ENCODE measurements at regions not wholly inside any gene's neighbourhood (a gene's known extent, or its start where the extent isn't known, plus 50 kb on each side); places are given as distances from the start of the nearest gene placed in this dataset.
"Not testable (repeated sequence)": the region's sequence is repeated elsewhere in the genome, so short reads cannot be mapped to it uniquely, and the experiment has no call there.

DNA sequence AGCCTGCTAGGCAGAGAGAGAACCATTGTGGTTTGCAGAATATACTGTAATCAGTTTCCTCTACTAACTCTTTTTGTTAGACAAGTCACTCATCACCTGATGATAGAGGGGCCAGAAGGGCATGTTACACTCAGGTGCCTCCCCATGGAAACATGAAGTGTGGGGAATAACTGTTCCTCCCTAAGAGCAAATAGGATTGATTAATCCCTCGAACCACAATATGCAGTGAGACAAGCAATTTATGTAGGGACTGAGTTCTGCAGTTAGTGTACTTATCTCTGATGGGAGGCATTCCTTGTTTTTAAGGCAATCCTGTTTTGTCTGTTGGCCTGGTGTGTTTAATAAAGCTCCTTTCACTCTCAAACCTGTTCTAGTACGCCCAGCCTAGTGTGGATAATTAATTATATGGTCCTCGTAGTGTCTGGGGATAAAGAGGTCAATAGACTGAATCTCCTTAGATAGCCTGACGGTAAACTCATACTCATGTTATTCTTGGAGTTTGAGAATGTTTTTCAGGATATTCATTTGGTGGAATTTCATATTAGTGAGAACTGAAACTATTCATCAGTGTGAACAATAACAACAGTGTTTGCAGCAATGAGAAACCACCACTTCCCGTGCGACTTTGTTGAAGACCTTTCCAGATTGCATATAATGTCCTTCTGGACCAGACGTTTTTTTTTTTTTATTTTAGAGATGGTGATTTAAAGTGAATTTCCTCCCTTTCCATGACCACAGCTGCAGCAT is 344.8 kb upstream of the FZD8 start:
- no peaks in the 10 kb centered on the region for H3K9me3 ChIP-seq (ENCODE audit: control insufficient read depth in 5 of 5, low read length in 5 of 5)
- H3K36me3 ChIP-seq (ENCODE audit: control insufficient read depth in 5 of 5, insufficient read depth in 5 of 5, low read length in 5 of 5) = no peaks in the 10 kb centered on the region
- H3K4me3 ChIP-seq (ENCODE audit: low read depth in 1 of 5, low read length in 5 of 5) = no peak overlapping the region
- no peaks in the 10 kb centered on the region for H3K27me3 ChIP-seq (ENCODE audit: control insufficient read depth in 5 of 5, insufficient read depth in 4 of 5, low read length in 5 of 5)
- peaks cover 0 to 10% (median 0%) of the 10 kb centered on the region in 5 donors for H3K4me1 ChIP-seq (ENCODE audit: control insufficient read depth in 5 of 5, insufficient read depth in 5 of 5, low read length in 5 of 5)
- H3K9ac ChIP-seq (ENCODE audit: low read length in 5 of 5) = no peak overlapping the region
- no peak overlapping the region for H3K27ac ChIP-seq (ENCODE audit: low read depth, low read length)

DNA sequence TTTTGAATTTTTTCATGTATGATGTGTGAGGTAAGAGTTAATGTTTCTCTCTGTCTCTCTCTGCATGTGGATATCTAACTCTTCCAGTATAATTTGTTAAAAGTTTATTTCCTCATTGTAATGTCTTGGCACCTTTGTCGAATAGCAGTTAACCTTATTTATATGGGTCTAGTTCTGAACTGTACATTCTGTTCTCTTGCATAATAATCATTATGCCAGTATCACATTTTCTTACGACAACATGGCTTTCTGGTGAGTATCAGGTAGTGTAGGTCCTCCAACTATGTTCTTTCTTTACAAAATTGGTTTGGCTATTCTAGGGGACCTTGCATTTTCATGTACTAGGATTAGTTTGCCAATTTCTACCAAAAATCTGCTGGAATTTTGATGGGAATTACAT is 337.0 kb upstream of the FZD8 start:
- Histone ChIP-seq H3K27ac (ENCODE audit: low read depth, low read length) (no peak overlapping the region), H3K9ac (ENCODE audit: low read length in 5 of 5) (no peak overlapping the region), H3K36me3 (ENCODE audit: control insufficient read depth in 5 of 5, insufficient read depth in 5 of 5, low read length in 5 of 5) (no peaks in the 10 kb centered on the region), H3K4me3 (ENCODE audit: low read depth in 1 of 5, low read length in 5 of 5) (no peak overlapping the region), H3K27me3 (ENCODE audit: control insufficient read depth in 5 of 5, insufficient read depth in 4 of 5, low read length in 5 of 5) (no peaks in the 10 kb centered on the region), H3K9me3 (ENCODE audit: control insufficient read depth in 5 of 5, low read length in 5 of 5) (no peaks in the 10 kb centered on the region), H3K4me1 (ENCODE audit: control insufficient read depth in 5 of 5, insufficient read depth in 5 of 5, low read length in 5 of 5) (no peaks in the 10 kb centered on the region)

DNA sequence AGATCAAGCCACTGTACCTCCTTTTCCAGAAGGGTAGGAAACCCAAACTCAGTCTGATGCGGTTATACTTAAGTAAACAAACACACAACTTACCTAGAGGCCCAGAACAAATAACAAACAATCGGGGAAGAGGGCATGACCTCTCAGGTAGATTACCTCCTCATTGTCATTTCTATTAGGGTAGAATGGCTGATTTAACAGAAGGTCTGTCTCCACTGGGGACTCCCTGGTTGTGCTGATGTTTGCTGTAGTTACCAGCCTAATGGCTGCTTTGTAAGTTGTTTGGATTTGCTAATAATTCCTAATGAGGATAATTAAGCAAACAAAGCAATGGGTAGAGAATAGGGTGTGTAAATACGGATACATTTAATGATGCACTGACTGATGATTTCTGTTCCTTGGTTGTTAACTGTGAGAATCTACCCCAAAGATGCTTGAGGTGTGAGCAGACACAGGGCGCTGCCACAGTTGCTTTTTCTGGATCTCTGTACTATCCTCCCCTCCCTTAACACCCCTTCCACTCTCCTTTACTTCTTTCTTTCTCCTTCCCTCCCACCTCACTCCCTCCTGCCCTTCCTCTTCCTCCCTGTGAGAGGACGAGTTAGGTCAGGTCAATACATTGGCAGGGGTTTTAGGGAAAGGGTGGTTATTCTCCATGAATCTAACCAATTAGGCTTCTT is 332.0 kb upstream of the FZD8 start:
- not testable (repeated sequence) for H3K9me3 ChIP-seq (ENCODE audit: control insufficient read depth in 5 of 5, low read length in 5 of 5); H3K36me3 ChIP-seq (ENCODE audit: control insufficient read depth in 5 of 5, insufficient read depth in 5 of 5, low read length in 5 of 5); H3K27me3 ChIP-seq (ENCODE audit: control insufficient read depth in 5 of 5, insufficient read depth in 4 of 5, low read length in 5 of 5); H3K9ac ChIP-seq (ENCODE audit: low read length in 5 of 5); H3K4me1 ChIP-seq (ENCODE audit: control insufficient read depth in 5 of 5, insufficient read depth in 5 of 5, low read length in 5 of 5); H3K4me3 ChIP-seq (ENCODE audit: low read depth in 1 of 5, low read length in 5 of 5); H3K27ac ChIP-seq (ENCODE audit: low read depth, low read length)

DNA sequence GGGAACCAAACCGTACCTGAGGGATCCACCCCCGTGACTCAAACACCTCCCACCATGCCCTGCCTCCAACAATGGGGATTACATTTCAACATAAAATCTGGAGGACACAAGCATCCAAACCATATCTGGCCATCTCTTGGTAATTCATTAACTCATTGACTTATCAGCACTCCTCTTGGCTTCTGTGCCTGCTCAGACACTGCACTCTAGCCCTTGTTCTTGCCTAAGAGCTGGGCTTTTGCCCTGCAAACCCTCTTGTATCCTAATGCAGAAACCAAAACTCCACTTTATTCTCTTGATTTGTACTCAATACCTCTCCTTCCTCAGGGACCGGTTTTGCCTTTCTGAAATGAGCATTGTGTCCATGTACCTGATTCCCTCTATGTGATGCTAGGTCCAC is 330.2 kb upstream of the FZD8 start:
- no peaks in the 10 kb centered on the region for H3K27me3 ChIP-seq (ENCODE audit: control insufficient read depth in 5 of 5, insufficient read depth in 4 of 5, low read length in 5 of 5)
- H3K4me3 ChIP-seq (ENCODE audit: low read depth in 1 of 5, low read length in 5 of 5) = no peak overlapping the region
- no peaks in the 10 kb centered on the region for H3K36me3 ChIP-seq (ENCODE audit: control insufficient read depth in 5 of 5, insufficient read depth in 5 of 5, low read length in 5 of 5)
- no peak overlapping the region for H3K9ac ChIP-seq (ENCODE audit: low read length in 5 of 5)
- no peaks in the 10 kb centered on the region for H3K4me1 ChIP-seq (ENCODE audit: control insufficient read depth in 5 of 5, insufficient read depth in 5 of 5, low read length in 5 of 5)
- peaks cover 0 to 3% (median 0%) of the 10 kb centered on the region in 5 donors for H3K9me3 ChIP-seq (ENCODE audit: control insufficient read depth in 5 of 5, low read length in 5 of 5)
- no peak overlapping the region for H3K27ac ChIP-seq (ENCODE audit: low read depth, low read length)

DNA sequence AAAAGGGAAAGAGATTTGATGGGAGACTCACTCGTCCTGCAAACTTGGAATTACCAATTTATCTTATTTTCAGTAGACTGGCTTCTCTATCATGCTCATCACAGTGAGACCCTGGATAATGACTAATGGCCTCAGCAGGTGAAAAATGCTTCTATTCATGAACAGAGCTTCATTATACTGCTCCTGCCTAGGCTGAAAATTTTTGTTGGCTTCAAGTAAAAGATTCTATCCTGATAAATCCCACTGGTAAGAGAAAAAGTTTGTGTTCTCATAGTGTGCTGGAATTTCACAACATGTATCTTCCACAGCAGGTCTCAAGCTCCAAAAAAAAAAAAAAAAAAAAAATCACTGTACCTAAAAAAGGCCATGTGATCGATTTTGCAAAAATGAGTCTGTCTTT is 329.3 kb upstream of the FZD8 start:
- H3K9me3 ChIP-seq (ENCODE audit: control insufficient read depth in 5 of 5, low read length in 5 of 5) = peaks cover 0 to 3% (median 0%) of the 10 kb centered on the region in 5 donors
- H3K4me1 ChIP-seq (ENCODE audit: control insufficient read depth in 5 of 5, insufficient read depth in 5 of 5, low read length in 5 of 5) = no peaks in the 10 kb centered on the region
- no peaks in the 10 kb centered on the region for H3K27me3 ChIP-seq (ENCODE audit: control insufficient read depth in 5 of 5, insufficient read depth in 4 of 5, low read length in 5 of 5)
- H3K36me3 ChIP-seq (ENCODE audit: control insufficient read depth in 5 of 5, insufficient read depth in 5 of 5, low read length in 5 of 5) = no peaks in the 10 kb centered on the region
- no peak overlapping the region for H3K9ac ChIP-seq (ENCODE audit: low read length in 5 of 5)
- H3K4me3 ChIP-seq (ENCODE audit: low read depth in 1 of 5, low read length in 5 of 5) = no peak overlapping the region
- H3K27ac ChIP-seq (ENCODE audit: low read depth, low read length) = no peak overlapping the region

DNA sequence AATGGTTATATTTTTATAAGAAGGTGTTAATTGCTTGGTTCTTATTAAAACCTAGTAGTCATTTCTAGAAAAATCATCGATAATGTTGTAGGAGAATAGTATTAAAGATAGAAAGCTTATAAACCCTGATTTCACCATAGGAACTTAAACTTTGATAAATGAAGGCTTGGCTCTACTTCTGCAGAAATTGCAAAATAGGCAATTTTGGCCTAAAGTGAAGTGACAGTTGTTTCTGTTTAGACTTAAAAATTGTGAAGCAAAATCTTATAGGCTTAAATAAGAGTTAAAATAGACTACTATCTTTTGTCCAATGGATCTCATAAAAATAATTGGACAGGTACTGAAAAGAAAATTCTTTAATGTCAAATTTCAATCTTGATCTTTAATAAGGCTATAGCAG is 321.6 kb upstream of the FZD8 start:
- Histone ChIP-seq H3K4me1 (ENCODE audit: control insufficient read depth in 5 of 5, insufficient read depth in 5 of 5, low read length in 5 of 5) (peaks cover 3 to 12% (median 8%) of the 10 kb centered on the region in 5 donors), H3K9me3 (ENCODE audit: control insufficient read depth in 5 of 5, low read length in 5 of 5) (no peaks in the 10 kb centered on the region)

DNA sequence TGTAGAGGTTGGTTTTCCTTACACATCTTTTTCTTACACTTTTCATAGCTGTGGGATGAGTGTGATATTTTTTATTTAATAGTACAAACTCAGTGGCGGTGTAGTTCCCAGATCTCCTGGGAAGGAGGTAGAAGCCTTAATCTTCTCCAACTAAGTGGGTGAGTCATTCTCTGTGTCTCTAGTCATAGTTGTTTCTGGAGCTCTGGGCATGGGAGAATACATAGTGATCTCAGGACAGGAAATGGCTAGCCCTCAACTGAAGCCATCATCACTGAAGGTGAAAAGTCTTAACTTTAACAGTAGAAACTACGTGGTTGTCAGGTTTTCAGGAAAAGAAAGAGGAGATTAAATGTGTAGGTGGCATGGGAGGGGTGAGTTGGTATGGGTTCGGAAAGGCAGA is 319.4 kb upstream of the FZD8 start:
- Histone ChIP-seq H3K36me3 (ENCODE audit: control insufficient read depth in 5 of 5, insufficient read depth in 5 of 5, low read length in 5 of 5) (no peaks in the 10 kb centered on the region), H3K27ac (ENCODE audit: low read depth, low read length) (no peak overlapping the region), H3K27me3 (ENCODE audit: control insufficient read depth in 5 of 5, insufficient read depth in 4 of 5, low read length in 5 of 5) (no peaks in the 10 kb centered on the region), H3K4me1 (ENCODE audit: control insufficient read depth in 5 of 5, insufficient read depth in 5 of 5, low read length in 5 of 5) (peaks cover 3 to 19% (median 10%) of the 10 kb centered on the region in 5 donors), H3K4me3 (ENCODE audit: low read depth in 1 of 5, low read length in 5 of 5) (no peak overlapping the region), H3K9me3 (ENCODE audit: control insufficient read depth in 5 of 5, low read length in 5 of 5) (no peaks in the 10 kb centered on the region), H3K9ac (ENCODE audit: low read length in 5 of 5) (no peak overlapping the region)

More for the DNA sequence above, 321.6 kb upstream of the FZD8 start:
- Histone ChIP-seq H3K9ac (ENCODE audit: low read length in 5 of 5) (no peak overlapping the region), H3K4me3 (ENCODE audit: low read depth in 1 of 5, low read length in 5 of 5) (no peak overlapping the region), H3K27me3 (ENCODE audit: control insufficient read depth in 5 of 5, insufficient read depth in 4 of 5, low read length in 5 of 5) (no peaks in the 10 kb centered on the region), H3K27ac (ENCODE audit: low read depth, low read length) (no peak overlapping the region), H3K36me3 (ENCODE audit: control insufficient read depth in 5 of 5, insufficient read depth in 5 of 5, low read length in 5 of 5) (no peaks in the 10 kb centered on the region)

DNA sequence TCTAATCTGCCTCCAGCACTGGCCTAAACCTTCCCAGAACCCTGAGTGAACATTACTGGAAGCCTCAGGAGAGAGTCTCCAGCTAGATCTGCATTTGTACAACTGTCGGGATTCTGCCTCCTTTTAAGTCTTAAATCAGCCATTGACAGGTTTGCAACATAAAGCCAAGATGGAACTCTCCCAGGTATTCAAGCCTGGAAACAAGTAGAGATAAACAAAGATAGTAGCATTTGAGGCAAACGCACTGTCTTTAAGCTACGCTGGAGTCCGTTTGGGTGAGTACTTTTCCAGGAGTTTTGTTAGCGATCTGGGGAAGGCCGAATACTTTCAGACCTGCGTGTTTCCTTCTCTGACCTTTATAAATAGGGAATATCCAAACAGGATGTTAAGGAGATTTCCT is 317.2 kb upstream of the FZD8 start:
- no peaks in the 10 kb centered on the region for H3K36me3 ChIP-seq (ENCODE audit: control insufficient read depth in 5 of 5, insufficient read depth in 5 of 5, low read length in 5 of 5)
- H3K9ac ChIP-seq (ENCODE audit: low read length in 5 of 5) = no peak overlapping the region
- no peaks in the 10 kb centered on the region for H3K9me3 ChIP-seq (ENCODE audit: control insufficient read depth in 5 of 5, low read length in 5 of 5)
- H3K4me1 ChIP-seq (ENCODE audit: control insufficient read depth in 5 of 5, insufficient read depth in 5 of 5, low read length in 5 of 5) = peaks cover 3 to 19% (median 10%) of the 10 kb centered on the region in 5 donors
- H3K27me3 ChIP-seq (ENCODE audit: control insufficient read depth in 5 of 5, insufficient read depth in 4 of 5, low read length in 5 of 5) = no peaks in the 10 kb centered on the region
- H3K4me3 ChIP-seq (ENCODE audit: low read depth in 1 of 5, low read length in 5 of 5) = no peak overlapping the region
- no peak overlapping the region for H3K27ac ChIP-seq (ENCODE audit: low read depth, low read length)

DNA sequence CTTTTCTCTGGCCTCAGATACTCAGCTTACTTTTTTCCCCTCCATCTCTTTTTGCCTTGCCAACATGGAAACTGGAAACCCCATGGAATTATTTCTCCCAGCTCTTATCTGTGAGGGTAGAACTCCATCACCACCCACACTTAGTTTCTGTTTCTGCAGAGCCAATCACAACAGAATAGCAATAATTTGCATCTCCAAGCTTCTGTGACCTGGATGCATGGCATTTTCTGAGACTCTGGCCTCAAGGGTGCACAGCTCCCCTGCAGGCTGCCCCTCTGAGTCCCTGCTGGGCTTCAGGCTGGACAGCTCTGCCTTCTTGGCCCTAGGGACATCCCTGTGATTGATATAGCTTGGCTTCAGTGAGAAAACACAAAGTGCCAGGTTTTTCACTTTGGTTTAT is 316.5 kb upstream of the FZD8 start:
- H3K4me3 ChIP-seq (ENCODE audit: low read depth in 1 of 5, low read length in 5 of 5); H3K9me3 ChIP-seq (ENCODE audit: control insufficient read depth in 5 of 5, low read length in 5 of 5); H3K27ac ChIP-seq (ENCODE audit: low read depth, low read length); H3K9ac ChIP-seq (ENCODE audit: low read length in 5 of 5); H3K36me3 ChIP-seq (ENCODE audit: control insufficient read depth in 5 of 5, insufficient read depth in 5 of 5, low read length in 5 of 5); H3K27me3 ChIP-seq (ENCODE audit: control insufficient read depth in 5 of 5, insufficient read depth in 4 of 5, low read length in 5 of 5): not testable (repeated sequence)
- H3K4me1 ChIP-seq (ENCODE audit: control insufficient read depth in 5 of 5, insufficient read depth in 5 of 5, low read length in 5 of 5) = peaks cover 3 to 19% (median 10%) of the 10 kb centered on the region in 5 donors

DNA sequence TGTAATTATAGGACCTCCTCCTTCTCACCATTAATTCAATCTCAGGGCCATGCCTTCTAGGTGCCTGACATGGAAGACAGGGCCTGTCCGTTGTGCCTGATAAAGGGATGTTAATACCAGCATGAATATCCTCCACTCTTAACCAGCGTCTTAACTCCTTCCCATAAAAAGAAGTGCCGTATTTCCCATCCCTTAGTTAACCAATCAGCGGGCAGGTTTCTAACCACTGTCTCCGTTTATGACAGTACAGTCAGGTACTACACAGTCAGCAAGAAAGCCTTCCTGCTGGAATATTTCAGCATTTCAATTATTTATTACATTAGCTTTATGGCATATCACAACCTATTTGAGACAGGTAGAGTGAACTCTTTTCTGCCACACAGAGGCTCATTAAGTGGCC is 308.6 kb upstream of the FZD8 start:
- no peaks in the 10 kb centered on the region for H3K36me3 ChIP-seq (ENCODE audit: control insufficient read depth in 5 of 5, insufficient read depth in 5 of 5, low read length in 5 of 5)
- H3K27me3 ChIP-seq (ENCODE audit: control insufficient read depth in 5 of 5, insufficient read depth in 4 of 5, low read length in 5 of 5) = no peaks in the 10 kb centered on the region
- H3K9me3 ChIP-seq (ENCODE audit: control insufficient read depth in 5 of 5, low read length in 5 of 5) = no peaks in the 10 kb centered on the region
- H3K9ac ChIP-seq (ENCODE audit: low read length in 5 of 5) = no peak overlapping the region
- H3K27ac ChIP-seq (ENCODE audit: low read depth, low read length) = no peak overlapping the region
- no peak overlapping the region for H3K4me3 ChIP-seq (ENCODE audit: low read depth in 1 of 5, low read length in 5 of 5)
- H3K4me1 ChIP-seq (ENCODE audit: control insufficient read depth in 5 of 5, insufficient read depth in 5 of 5, low read length in 5 of 5) = no peaks in the 10 kb centered on the region

Measured in subcutaneous abdominal adipose tissue (tissue), 5 donors.